NCI-H510A treated with DMSO at 0.1 percent for 48 hours (cell line): ENCODE measurements at regions not wholly inside any gene's neighbourhood (a gene's known extent, or its start where the extent isn't known, plus 50 kb on each side); places are given as distances from the start of the nearest gene placed in this dataset.
"Not testable (repeated sequence)": the region's sequence is repeated elsewhere in the genome, so short reads cannot be mapped to it uniquely, and the experiment has no call there.

ENCODE experiments used
- DNase-seq: peaks from one replicate; lab custom pipeline; 2025; lab: John Stamatoyannopoulos, UW

GRCh38 chr5:125085797-125086505 is 339.5 kb upstream of the ZNF608 start:
- DNase-seq: no peak

GRCh38 chr5:125088522-125089105 is 342.2 kb upstream of the ZNF608 start:
- DNase-seq: no peak

GRCh38 chr5:125092138-125092537 is 345.7 kb upstream of the ZNF608 start:
- DNase-seq: not testable (repeated sequence)

- DNase-seq: no peak
These were observed 347.3 kb upstream of the ZNF608 start for GRCh38 chr5:125093776-125094175.

GRCh38 chr5:125100342-125100741 is 353.9 kb upstream of the ZNF608 start:
- DNase-seq: no peak

- no peak for DNase-seq
These were observed 354.5 kb upstream of the ZNF608 start for GRCh38 chr5:125100951-125101350.

GRCh38 chr5:125103459-125103858 is 357.0 kb upstream of the ZNF608 start:
- no peak for DNase-seq

- no peak for DNase-seq
These were observed 359.8 kb upstream of the ZNF608 start for GRCh38 chr5:125106271-125106670.

GRCh38 chr5:125106881-125107280 is 360.4 kb upstream of the ZNF608 start:
- DNase-seq: no peak

GRCh38 chr5:125109293-125109692 is 362.9 kb upstream of the ZNF608 start:
- peak; percentile 32 for DNase-seq

GRCh38 chr5:125109816-125110215 is 363.4 kb upstream of the ZNF608 start:
- no peak for DNase-seq

- no peak for DNase-seq
These were observed 365.8 kb upstream of the ZNF608 start for GRCh38 chr5:125112196-125112595.

GRCh38 chr5:125113328-125113727 is 366.9 kb upstream of the ZNF608 start:
- DNase-seq: no peak

- DNase-seq: no peak
These were observed 368.7 kb upstream of the ZNF608 start for GRCh38 chr5:125115195-125115525.

GRCh38 chr5:125117566-125117965 is 371.1 kb upstream of the ZNF608 start:
- no peak for DNase-seq

GRCh38 chr5:125120012-125120411 is 373.6 kb upstream of the ZNF608 start:
- no peak for DNase-seq

- DNase-seq: no peak
These were observed 378.8 kb upstream of the ZNF608 start for GRCh38 chr5:125125031-125125823.

- DNase-seq: no peak
These were observed 379.6 kb upstream of the ZNF608 start for GRCh38 chr5:125126050-125126449.

GRCh38 chr5:125129151-125129806 is 382.8 kb upstream of the ZNF608 start:
- no peak for DNase-seq

- DNase-seq: no peak
These were observed 384.2 kb upstream of the ZNF608 start for GRCh38 chr5:125130591-125130990.

GRCh38 chr5:125134216-125135081 is 388.0 kb upstream of the ZNF608 start:
- no peak for DNase-seq

GRCh38 chr5:125137535-125137934 is 391.1 kb upstream of the ZNF608 start:
- DNase-seq: peak; percentile 59
